RPMI8226 (cell line): ENCODE measurements at regions not wholly inside any gene's neighbourhood (a gene's known extent, or its start where the extent isn't known, plus 50 kb on each side); places are given as distances from the start of the nearest gene placed in this dataset.
A peak's percentile ranks its signal among the peaks of the same experiment; 100 is the strongest.
"Not testable (repeated sequence)": the region's sequence is repeated elsewhere in the genome, so short reads cannot be mapped to it uniquely, and the experiment has no call there.

Source experiments
- DNase-seq: peaks from one replicate; pipeline ENCODE4 v3.0.0-alpha.2; 2015

GRCh38 chr13:110044551-110045111 lies 258.2 kb upstream of the IRS2 start:
- no peak for DNase-seq

- DNase-seq, result no peak
Observed at GRCh38 chr13:110042253-110042950, 256.0 kb upstream of the IRS2 start.

- not testable (repeated sequence) for DNase-seq
Observed at GRCh38 chr13:110041638-110042037, 255.3 kb upstream of the IRS2 start.

- DNase-seq, result no peak
Observed at GRCh38 chr13:110037925-110038573, 251.7 kb upstream of the IRS2 start.

- no peak for DNase-seq
Observed at GRCh38 chr13:110036060-110036459, 249.7 kb upstream of the IRS2 start.

GRCh38 chr13:110034031-110034549 lies 247.7 kb upstream of the IRS2 start:
- no peak for DNase-seq

GRCh38 chr13:110032969-110033368 lies 246.6 kb upstream of the IRS2 start:
- DNase-seq, result no peak

GRCh38 chr13:110030394-110030928 lies 244.1 kb upstream of the IRS2 start:
- DNase-seq, result peak; percentile 8

GRCh38 chr13:110028838-110029621 lies 242.6 kb upstream of the IRS2 start:
- no peak for DNase-seq

GRCh38 chr13:110028311-110028710 lies 241.9 kb upstream of the IRS2 start:
- DNase-seq, result no peak

- DNase-seq, result no peak
Observed at GRCh38 chr13:110027470-110028240, 241.3 kb upstream of the IRS2 start.

GRCh38 chr13:110024645-110024980 lies 238.2 kb upstream of the IRS2 start:
- no peak for DNase-seq

- no peak for DNase-seq
Observed at GRCh38 chr13:110023729-110024644, 237.6 kb upstream of the IRS2 start.

GRCh38 chr13:110018009-110018408 lies 231.6 kb upstream of the IRS2 start:
- DNase-seq, result no peak

GRCh38 chr13:110017379-110017778 lies 231.0 kb upstream of the IRS2 start:
- no peak for DNase-seq

GRCh38 chr13:110015253-110015652 lies 228.9 kb upstream of the IRS2 start:
- no peak for DNase-seq

GRCh38 chr13:110014719-110015118 lies 228.3 kb upstream of the IRS2 start:
- no peak for DNase-seq

GRCh38 chr13:110012102-110012739 lies 225.8 kb upstream of the IRS2 start:
- no peak for DNase-seq

GRCh38 chr13:110010404-110011138 lies 224.2 kb upstream of the IRS2 start:
- DNase-seq, result no peak

- no peak for DNase-seq
Observed at GRCh38 chr13:110008816-110009215, 222.4 kb upstream of the IRS2 start.
